ENCODE measurements at regions not wholly inside any gene's neighbourhood (a gene's known extent, or its start where the extent isn't known, plus 50 kb on each side); places are given as distances from the start of the nearest gene placed in this dataset.

GRCh38 chr2:120875431-120875830 lies 139.8 kb downstream of the GLI2 start:
- no peak for DNase-seq (ENCODE audit: low read depth, low spot score)
- no peak overlapping the region for H3K4me3 ChIP-seq (ENCODE audit: low read depth, low read length)
- H3K27me3 ChIP-seq (ENCODE audit: control insufficient read depth, insufficient read depth, low read length): no peaks in the 10 kb centered on the region
- ChIA-PET CTCF (no interaction called here), POLR2A (no interaction called here)
- no peaks in the 10 kb centered on the region for H3K9me3 ChIP-seq (ENCODE audit: control insufficient read depth, insufficient read depth, low read length)
- no peak overlapping the region for H3K27ac ChIP-seq (ENCODE audit: low read depth, low read length)
- no peak for TF ChIP-seq CTCF (IDR thresholded peaks at IDR 0.05; ENCODE audit: low read depth, low read length)

- POLR2A ChIA-PET: no interaction called here
- Histone ChIP-seq H3K27ac (ENCODE audit: low read depth, low read length) (no peak overlapping the region), H3K27me3 (ENCODE audit: control insufficient read depth, insufficient read depth, low read length) (no peaks in the 10 kb centered on the region), H3K4me3 (ENCODE audit: low read depth, low read length) (no peak overlapping the region), H3K9me3 (ENCODE audit: control insufficient read depth, insufficient read depth, low read length) (no peaks in the 10 kb centered on the region)
- DNase-seq (ENCODE audit: low read depth, low spot score): no peak
- no peak for TF ChIP-seq CTCF (IDR thresholded peaks at IDR 0.05; ENCODE audit: low read depth, low read length)
- CTCF ChIA-PET: no interaction called here
These were observed 141.0 kb downstream of the GLI2 start for GRCh38 chr2:120876526-120877280.

DNA sequence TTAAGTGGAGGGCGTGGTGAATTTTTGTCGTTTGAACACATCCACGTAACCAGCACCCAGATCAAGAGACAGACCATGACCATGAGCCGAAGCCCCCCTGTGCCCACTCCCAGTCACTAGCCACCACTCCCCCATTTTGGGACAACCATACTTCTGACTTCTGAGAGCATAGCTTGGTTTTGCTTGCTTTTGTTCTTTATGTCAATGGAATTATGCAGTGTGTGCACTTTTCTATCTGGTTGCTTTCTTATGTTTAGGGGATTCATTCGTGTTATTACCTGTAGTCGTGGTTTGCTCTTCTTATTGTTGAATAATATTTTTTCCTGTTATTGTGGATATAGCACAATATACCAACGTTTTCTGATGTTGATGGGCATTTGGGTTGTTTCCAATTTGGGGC lies 141.7 kb downstream of the GLI2 start:
- Histone ChIP-seq H3K4me3 (ENCODE audit: low read depth, low read length) (no peak overlapping the region), H3K27ac (ENCODE audit: low read depth, low read length) (no peak overlapping the region), H3K27me3 (ENCODE audit: control insufficient read depth, insufficient read depth, low read length) (no peaks in the 10 kb centered on the region), H3K9me3 (ENCODE audit: control insufficient read depth, insufficient read depth, low read length) (no peaks in the 10 kb centered on the region)
- no peak for DNase-seq (ENCODE audit: low read depth, low spot score)
- ChIA-PET CTCF (no interaction called here), POLR2A (no interaction called here)
- TF ChIP-seq CTCF (IDR thresholded peaks at IDR 0.05; ENCODE audit: low read depth, low read length): no peak

- no peak for TF ChIP-seq CTCF (IDR thresholded peaks at IDR 0.05; ENCODE audit: low read depth, low read length)
- ChIA-PET POLR2A (interaction anchor here (1.2 kb wide), 2 partner anchors 15 to 50 kb away, joined by 3 read pairs; no protein-coding TSS in a partner anchor), CTCF (interaction anchor here (2.6 kb wide), 1 partner anchor 183 kb away, joined by 11 read pairs; no protein-coding TSS in a partner anchor)
- H3K9me3 ChIP-seq (ENCODE audit: control insufficient read depth, insufficient read depth, low read length): no peaks in the 10 kb centered on the region
- H3K27me3 ChIP-seq (ENCODE audit: control insufficient read depth, insufficient read depth, low read length): no peaks in the 10 kb centered on the region
- no peak overlapping the region for H3K4me3 ChIP-seq (ENCODE audit: low read depth, low read length)
- DNase-seq (ENCODE audit: low read depth, low spot score): no peak
- H3K27ac ChIP-seq (ENCODE audit: low read depth, low read length): no peak overlapping the region
These were observed 143.3 kb downstream of the GLI2 start for GRCh38 chr2:120878970-120879369.

DNA sequence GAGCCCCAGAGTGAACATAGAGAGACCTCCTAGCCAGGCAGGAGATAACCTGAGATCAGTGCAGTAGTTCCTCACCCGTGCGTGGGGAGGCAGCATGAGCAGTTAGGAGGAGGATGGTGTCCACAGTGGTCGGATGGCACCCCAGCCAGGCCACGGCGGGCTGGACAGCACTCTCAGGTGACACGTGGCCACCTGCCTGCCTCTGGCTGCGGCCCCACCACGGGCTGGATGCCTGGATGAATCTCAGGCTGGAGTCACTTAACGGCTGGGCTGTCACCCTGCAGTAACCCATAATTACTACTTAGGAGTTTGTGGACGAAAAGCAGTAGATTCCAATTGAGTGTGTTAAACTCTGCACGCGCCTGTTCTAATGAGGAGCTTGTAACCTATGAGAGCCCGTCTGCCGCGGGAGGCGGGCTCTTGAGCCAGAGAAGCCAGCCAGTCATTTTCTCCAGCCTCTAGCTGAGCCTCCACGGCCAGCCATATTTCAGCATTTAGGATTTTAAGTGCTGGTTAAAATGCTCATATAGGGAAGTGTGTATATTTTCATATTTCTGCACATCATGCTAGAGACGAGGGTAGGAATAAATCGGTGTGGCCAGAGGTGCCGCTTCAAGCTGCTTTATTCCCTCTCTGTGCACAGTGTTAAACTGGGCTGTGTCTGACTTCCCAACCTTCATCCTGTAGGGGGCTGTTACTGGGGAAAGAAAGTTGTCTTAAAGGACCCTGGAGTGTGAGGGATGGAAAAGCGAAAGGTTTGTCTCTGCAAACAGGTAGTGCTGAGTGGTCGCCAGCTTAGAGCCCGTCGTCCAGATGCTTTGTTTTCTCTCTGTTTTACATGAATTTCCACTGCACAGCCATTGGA lies 144.0 kb downstream of the GLI2 start:
- DNase-seq (ENCODE audit: low read depth, low spot score): no peak
- no peak overlapping the region for H3K27ac ChIP-seq (ENCODE audit: low read depth, low read length)
- H3K27me3 ChIP-seq (ENCODE audit: control insufficient read depth, insufficient read depth, low read length): no peaks in the 10 kb centered on the region
- H3K9me3 ChIP-seq (ENCODE audit: control insufficient read depth, insufficient read depth, low read length): no peaks in the 10 kb centered on the region
- H3K4me3 ChIP-seq (ENCODE audit: low read depth, low read length): no peak overlapping the region
- ChIA-PET CTCF (interaction anchor here (2.6 kb wide), 1 partner anchor 184 kb away, joined by 11 read pairs; no protein-coding TSS in a partner anchor), POLR2A (interaction anchor here (1.2 kb wide), 1 partner anchor 16 kb away, joined by 3 read pairs; no protein-coding TSS in a partner anchor)
- TF ChIP-seq CTCF (IDR thresholded peaks at IDR 0.05; ENCODE audit: low read depth, low read length): 0 out of 2 replicates have a peak, but pooled peaks have one; percentile 2

Measured in AG04450 (cell line).